IMR-90 (cell line): ENCODE measurements at regions not wholly inside any gene's neighbourhood (a gene's known extent, or its start where the extent isn't known, plus 50 kb on each side); places are given as distances from the start of the nearest gene placed in this dataset.

Experiments
- CEBPB ChIP-seq: IDR thresholded peaks from 2 replicates; pipeline ENCODE4 v1.6.1; 2012; ENCODE audit warnings: low read depth, low read length, improper control_type of control experiment
- CHD1 ChIP-seq: IDR thresholded peaks from 2 replicates; pipeline ENCODE4 v1.6.1; 2012; ENCODE audit warnings: low read depth, low read length, improper control_type of control experiment
- MAZ ChIP-seq: IDR thresholded peaks from 2 replicates; pipeline ENCODE4 v1.6.1; 2012; ENCODE audit warnings: low read depth, mild to moderate bottlenecking, low read length, improper control_type of control experiment, moderate library complexity, borderline replicate concordance
- MXI1 ChIP-seq: IDR thresholded peaks from 2 replicates; pipeline ENCODE4 v1.6.1; 2012; ENCODE audit warnings: low read depth, mild to moderate bottlenecking, low read length, moderate library complexity, borderline replicate concordance
- POLR2A ChIP-seq: IDR thresholded peaks from 2 replicates; pipeline ENCODE4 v1.6.1; 2012; ENCODE audit warnings: mild to moderate bottlenecking, low read depth, low read length
- USF2 ChIP-seq: fragments of 150-350 bp; IDR thresholded peaks from 2 replicates; pipeline ENCODE4 v1.6.1; 2017; ENCODE audit warnings: mild to moderate bottlenecking, antibody characterized with exemption, low read length, low read depth
- TF ChIP-seq, protein P1 (sequence below): conservative IDR thresholded peaks from 2 replicates; pipeline ENCODE4 v1.5.1; 2012; ENCODE audit warnings: mild to moderate bottlenecking, low read depth, low read length, improper control_type of control experiment

GRCh38 chr17:79406316-79406715 is 204.5 kb downstream of the RBFOX3 start:
- no peak for TF ChIP-seq MXI1
- TF ChIP-seq, protein P1, sequence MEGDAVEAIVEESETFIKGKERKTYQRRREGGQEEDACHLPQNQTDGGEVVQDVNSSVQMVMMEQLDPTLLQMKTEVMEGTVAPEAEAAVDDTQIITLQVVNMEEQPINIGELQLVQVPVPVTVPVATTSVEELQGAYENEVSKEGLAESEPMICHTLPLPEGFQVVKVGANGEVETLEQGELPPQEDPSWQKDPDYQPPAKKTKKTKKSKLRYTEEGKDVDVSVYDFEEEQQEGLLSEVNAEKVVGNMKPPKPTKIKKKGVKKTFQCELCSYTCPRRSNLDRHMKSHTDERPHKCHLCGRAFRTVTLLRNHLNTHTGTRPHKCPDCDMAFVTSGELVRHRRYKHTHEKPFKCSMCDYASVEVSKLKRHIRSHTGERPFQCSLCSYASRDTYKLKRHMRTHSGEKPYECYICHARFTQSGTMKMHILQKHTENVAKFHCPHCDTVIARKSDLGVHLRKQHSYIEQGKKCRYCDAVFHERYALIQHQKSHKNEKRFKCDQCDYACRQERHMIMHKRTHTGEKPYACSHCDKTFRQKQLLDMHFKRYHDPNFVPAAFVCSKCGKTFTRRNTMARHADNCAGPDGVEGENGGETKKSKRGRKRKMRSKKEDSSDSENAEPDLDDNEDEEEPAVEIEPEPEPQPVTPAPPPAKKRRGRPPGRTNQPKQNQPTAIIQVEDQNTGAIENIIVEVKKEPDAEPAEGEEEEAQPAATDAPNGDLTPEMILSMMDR = no peak
- no peak for TF ChIP-seq USF2
- no peak for TF ChIP-seq CHD1
- TF ChIP-seq POLR2A = no peak
- TF ChIP-seq MAZ = no peak
- no peak for TF ChIP-seq CEBPB
